Activated naive CD8-positive, alpha-beta T cell (primary cell): ENCODE measurements at regions not wholly inside any gene's neighbourhood (a gene's known extent, or its start where the extent isn't known, plus 50 kb on each side); places are given as distances from the start of the nearest gene placed in this dataset.
"Not testable (repeated sequence)": the region's sequence is repeated elsewhere in the genome, so short reads cannot be mapped to it uniquely, and the experiment has no call there.

Experiments
- H3K27ac Mint-ChIP-seq: one replicate; pipeline ENCODE4 v1.8.0; 2021; ENCODE audit warnings: mixed read lengths
- H3K27me3 Mint-ChIP-seq: one replicate; pipeline ENCODE4 v1.8.0; 2021; ENCODE audit warnings: mixed read lengths
- H3K36me3 Mint-ChIP-seq: one replicate; pipeline ENCODE4 v1.8.0; 2021; ENCODE audit warnings: mixed read lengths
- H3K4me1 Mint-ChIP-seq: one replicate; pipeline ENCODE4 v1.8.0; 2021; ENCODE audit warnings: low read depth, mixed read lengths
- H3K4me3 Mint-ChIP-seq: one replicate; pipeline ENCODE4 v1.8.0; 2021; ENCODE audit warnings: mild to moderate bottlenecking, mixed read lengths
- H3K9me3 Mint-ChIP-seq: one replicate; pipeline ENCODE4 v1.8.0; 2021; ENCODE audit warnings: low read depth, mixed read lengths

GRCh38 chr2:132337844-132338243 is 78.8 kb upstream of the GPR39 start:
- H3K27me3 Mint-ChIP-seq, H3K27ac Mint-ChIP-seq, H3K4me1 Mint-ChIP-seq, H3K9me3 Mint-ChIP-seq, H3K4me3 Mint-ChIP-seq, H3K36me3 Mint-ChIP-seq: not testable (repeated sequence)

- H3K27me3 Mint-ChIP-seq, H3K27ac Mint-ChIP-seq, H3K9me3 Mint-ChIP-seq, H3K4me3 Mint-ChIP-seq, H3K36me3 Mint-ChIP-seq, H3K4me1 Mint-ChIP-seq: not testable (repeated sequence)
Measured at GRCh38 chr2:132347041-132347780, 69.4 kb upstream of the GPR39 start.

GRCh38 chr2:132349092-132349687 is 67.4 kb upstream of the GPR39 start:
- not testable (repeated sequence) for H3K36me3 Mint-ChIP-seq, H3K27ac Mint-ChIP-seq, H3K4me1 Mint-ChIP-seq, H3K4me3 Mint-ChIP-seq, H3K9me3 Mint-ChIP-seq
- peaks cover 12% of the 10 kb centered on the region for H3K27me3 Mint-ChIP-seq

- H3K4me3 Mint-ChIP-seq, H3K4me1 Mint-ChIP-seq, H3K27ac Mint-ChIP-seq, H3K9me3 Mint-ChIP-seq, H3K36me3 Mint-ChIP-seq: not testable (repeated sequence)
- peaks cover 14% of the 10 kb centered on the region for H3K27me3 Mint-ChIP-seq
Measured at GRCh38 chr2:132351668-132352067, 64.9 kb upstream of the GPR39 start.

GRCh38 chr2:132352481-132353001 is 64.1 kb upstream of the GPR39 start:
- H3K4me1 Mint-ChIP-seq, H3K27ac Mint-ChIP-seq, H3K9me3 Mint-ChIP-seq, H3K4me3 Mint-ChIP-seq, H3K36me3 Mint-ChIP-seq: not testable (repeated sequence)
- H3K27me3 Mint-ChIP-seq = peaks cover 10% of the 10 kb centered on the region

- not testable (repeated sequence) for H3K36me3 Mint-ChIP-seq, H3K4me1 Mint-ChIP-seq, H3K9me3 Mint-ChIP-seq, H3K4me3 Mint-ChIP-seq, H3K27ac Mint-ChIP-seq
- peaks cover 10% of the 10 kb centered on the region for H3K27me3 Mint-ChIP-seq
Measured at GRCh38 chr2:132353380-132353779, 63.2 kb upstream of the GPR39 start.

- not testable (repeated sequence) for H3K4me3 Mint-ChIP-seq
Measured at GRCh38 chr2:132360964-132361363, 55.6 kb upstream of the GPR39 start.

GRCh38 chr2:132361498-132361897 is 55.1 kb upstream of the GPR39 start:
- not testable (repeated sequence) for H3K4me3 Mint-ChIP-seq, H3K27ac Mint-ChIP-seq, H3K4me1 Mint-ChIP-seq, H3K27me3 Mint-ChIP-seq, H3K36me3 Mint-ChIP-seq
- H3K9me3 Mint-ChIP-seq = peaks cover 14% of the 10 kb centered on the region

More at GRCh38 chr2:132360964-132361363, 55.6 kb upstream of the GPR39 start:
- not testable (repeated sequence) for H3K36me3 Mint-ChIP-seq, H3K4me1 Mint-ChIP-seq, H3K27ac Mint-ChIP-seq, H3K27me3 Mint-ChIP-seq
- H3K9me3 Mint-ChIP-seq = peaks cover 14% of the 10 kb centered on the region

GRCh38 chr2:132363352-132363751 is 53.3 kb upstream of the GPR39 start:
- H3K27me3 Mint-ChIP-seq, H3K4me3 Mint-ChIP-seq, H3K4me1 Mint-ChIP-seq, H3K27ac Mint-ChIP-seq, H3K36me3 Mint-ChIP-seq: not testable (repeated sequence)
- H3K9me3 Mint-ChIP-seq = peaks cover 14% of the 10 kb centered on the region

- H3K36me3 Mint-ChIP-seq, H3K4me1 Mint-ChIP-seq, H3K27ac Mint-ChIP-seq, H3K4me3 Mint-ChIP-seq, H3K27me3 Mint-ChIP-seq: not testable (repeated sequence)
- H3K9me3 Mint-ChIP-seq = peaks cover 14% of the 10 kb centered on the region
Measured at GRCh38 chr2:132365963-132366362, 50.6 kb upstream of the GPR39 start.

- Mint-ChIP-seq H3K27ac (no peak overlapping the region), H3K4me3 (no peak overlapping the region), H3K9me3 (peaks cover 14% of the 10 kb centered on the region), H3K36me3 (no peaks in the 10 kb centered on the region), H3K27me3 (no peaks in the 10 kb centered on the region), H3K4me1 (no peaks in the 10 kb centered on the region)
Measured at GRCh38 chr2:132366421-132367180, 50.0 kb upstream of the GPR39 start.
